ENCODE measurements at regions not wholly inside any gene's neighbourhood (a gene's known extent, or its start where the extent isn't known, plus 50 kb on each side); places are given as distances from the start of the nearest gene placed in this dataset.

- peaks cover 5% of the 10 kb centered on the region for H3K27me3 Mint-ChIP-seq (ENCODE audit: low read depth, poor library complexity)
- no peaks in the 10 kb centered on the region for H3K4me1 Mint-ChIP-seq
- H3K27ac Mint-ChIP-seq: no peak overlapping the region
- no peaks in the 10 kb centered on the region for H3K36me3 Mint-ChIP-seq (ENCODE audit: low read depth)
- no peak for DNase-seq
- TF ChIP-seq CTCF (IDR thresholded peaks at IDR 0.05): no peak
- H3K4me3 Mint-ChIP-seq: no peak overlapping the region
- peaks cover 26% of the 10 kb centered on the region for H3K9me3 Mint-ChIP-seq
Measured at GRCh38 chr6:117118490-117118889, 146.9 kb upstream of the VGLL2 start.

GRCh38 chr6:117126213-117126612 lies 139.1 kb upstream of the VGLL2 start:
- no peaks in the 10 kb centered on the region for H3K36me3 Mint-ChIP-seq (ENCODE audit: low read depth)
- H3K9me3 Mint-ChIP-seq: peaks cover 10% of the 10 kb centered on the region
- no peak for TF ChIP-seq CTCF (IDR thresholded peaks at IDR 0.05)
- no peaks in the 10 kb centered on the region for H3K4me1 Mint-ChIP-seq
- H3K4me3 Mint-ChIP-seq: no peak overlapping the region
- H3K27ac Mint-ChIP-seq: no peak overlapping the region
- DNase-seq: no peak
- H3K27me3 Mint-ChIP-seq (ENCODE audit: low read depth, poor library complexity): peaks cover 5% of the 10 kb centered on the region

GRCh38 chr6:117128052-117128451 lies 137.3 kb upstream of the VGLL2 start:
- peaks cover 6% of the 10 kb centered on the region for H3K9me3 Mint-ChIP-seq
- no peak for DNase-seq

GRCh38 chr6:117130125-117130524 lies 135.2 kb upstream of the VGLL2 start:
- Mint-ChIP-seq H3K9me3 (no peaks in the 10 kb centered on the region), H3K27me3 (ENCODE audit: low read depth, poor library complexity) (no peaks in the 10 kb centered on the region), H3K27ac (no peak overlapping the region), H3K36me3 (ENCODE audit: low read depth) (no peaks in the 10 kb centered on the region), H3K4me1 (no peaks in the 10 kb centered on the region), H3K4me3 (no peak overlapping the region)
- no peak for TF ChIP-seq CTCF (IDR thresholded peaks at IDR 0.05)
- DNase-seq: no peak

More at GRCh38 chr6:117128052-117128451, 137.3 kb upstream of the VGLL2 start:
- no peak overlapping the region for H3K27ac Mint-ChIP-seq
- peaks cover 5% of the 10 kb centered on the region for H3K27me3 Mint-ChIP-seq (ENCODE audit: low read depth, poor library complexity)
- H3K36me3 Mint-ChIP-seq (ENCODE audit: low read depth): no peaks in the 10 kb centered on the region
- TF ChIP-seq CTCF (IDR thresholded peaks at IDR 0.05): no peak
- no peak overlapping the region for H3K4me3 Mint-ChIP-seq
- no peaks in the 10 kb centered on the region for H3K4me1 Mint-ChIP-seq

GRCh38 chr6:117136702-117137101 lies 128.7 kb upstream of the VGLL2 start:
- no peaks in the 10 kb centered on the region for H3K9me3 Mint-ChIP-seq
- no peaks in the 10 kb centered on the region for H3K4me1 Mint-ChIP-seq
- no peak for TF ChIP-seq CTCF (IDR thresholded peaks at IDR 0.05)
- no peak for DNase-seq
- no peaks in the 10 kb centered on the region for H3K27me3 Mint-ChIP-seq (ENCODE audit: low read depth, poor library complexity)
- no peak overlapping the region for H3K4me3 Mint-ChIP-seq
- H3K36me3 Mint-ChIP-seq (ENCODE audit: low read depth): no peaks in the 10 kb centered on the region
- no peak overlapping the region for H3K27ac Mint-ChIP-seq

GRCh38 chr6:117137711-117138110 lies 127.6 kb upstream of the VGLL2 start:
- no peak for DNase-seq
- H3K4me3 Mint-ChIP-seq: no peak overlapping the region
- no peaks in the 10 kb centered on the region for H3K4me1 Mint-ChIP-seq
- TF ChIP-seq CTCF (IDR thresholded peaks at IDR 0.05): no peak
- H3K9me3 Mint-ChIP-seq: no peaks in the 10 kb centered on the region
- H3K27me3 Mint-ChIP-seq (ENCODE audit: low read depth, poor library complexity): no peaks in the 10 kb centered on the region
- H3K27ac Mint-ChIP-seq: no peak overlapping the region
- H3K36me3 Mint-ChIP-seq (ENCODE audit: low read depth): no peaks in the 10 kb centered on the region
